ENCODE measurements at regions not wholly inside any gene's neighbourhood (a gene's known extent, or its start where the extent isn't known, plus 50 kb on each side); places are given as distances from the start of the nearest gene placed in this dataset.

DNA sequence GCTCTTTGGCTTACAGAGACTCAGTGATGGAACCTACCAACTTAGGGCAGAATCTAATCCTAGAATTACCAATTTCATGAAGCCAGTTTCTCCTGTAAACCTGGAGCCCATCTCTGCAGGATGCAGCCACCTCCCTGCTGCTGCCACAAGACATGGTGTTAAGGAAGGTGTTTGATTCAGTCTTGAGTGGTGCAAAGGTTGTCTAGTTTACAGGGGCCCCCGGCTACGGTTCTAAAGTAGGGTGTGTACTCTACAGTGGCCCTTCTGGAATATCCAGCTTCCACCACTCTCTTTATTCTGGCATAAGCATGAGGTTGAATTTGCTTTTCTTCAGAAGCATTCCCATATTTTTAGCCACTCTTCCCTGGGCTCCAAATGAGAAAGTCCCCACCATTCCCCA is 154.1 kb upstream of the GRIP1 start:
- intact Hi-C loops (cut with DNase I, micrococcal nuclease): no loop called here
- DNase-seq (no peak), ATAC-seq (peak; percentile 52)

GRCh38 chr12:66836623-66837310 is 157.9 kb upstream of the GRIP1 start:
- intact Hi-C loops (cut with DNase I, micrococcal nuclease): no loop called here
- ATAC-seq (no peak), DNase-seq (no peak)

DNA sequence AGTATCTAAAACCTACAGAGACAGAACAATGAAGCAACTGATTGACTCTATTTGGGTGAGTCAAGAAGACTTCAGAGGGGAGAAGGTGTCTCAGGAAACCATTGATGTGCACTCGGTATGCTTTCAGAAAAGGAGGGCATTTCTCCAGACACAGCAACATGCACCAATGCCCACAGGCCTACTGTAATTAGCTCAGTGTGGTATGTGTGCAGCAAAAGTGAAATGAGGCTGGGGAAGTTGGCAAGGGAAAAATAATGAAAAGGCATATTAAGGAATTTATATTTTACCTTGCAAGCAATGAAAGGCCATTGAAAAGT is 158.4 kb upstream of the GRIP1 start:
- ATAC-seq (no peak), DNase-seq (no peak)
- intact Hi-C loops (cut with DNase I, micrococcal nuclease): no loop called here

GRCh38 chr12:66838366-66838765 is 159.5 kb upstream of the GRIP1 start:
- no peak for DNase-seq
- ATAC-seq: no peak
- intact Hi-C loops (cut with DNase I, micrococcal nuclease): no loop called here

DNA sequence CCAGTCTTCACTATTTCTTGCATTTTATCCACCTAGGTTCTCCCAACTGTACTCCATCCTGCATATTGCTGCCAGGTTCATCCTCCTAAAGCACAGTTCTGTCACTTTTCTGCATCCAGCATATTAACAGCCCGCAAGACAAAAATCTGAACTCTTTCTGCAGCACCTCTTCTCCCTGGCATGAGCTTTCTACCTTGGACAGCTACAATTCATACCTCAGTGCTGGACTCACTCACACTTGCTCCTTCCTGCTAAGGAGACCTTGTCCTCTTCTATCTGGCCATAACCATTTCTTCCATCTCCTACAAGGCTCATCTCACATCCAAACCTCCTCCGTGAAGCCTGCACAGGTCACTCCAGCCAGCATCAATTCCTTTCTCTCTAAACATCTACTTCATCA is 170.1 kb upstream of the GRIP1 start:
- DNase-seq (no peak), ATAC-seq (no peak)
- intact Hi-C loops (cut with DNase I, micrococcal nuclease): no loop called here

DNA sequence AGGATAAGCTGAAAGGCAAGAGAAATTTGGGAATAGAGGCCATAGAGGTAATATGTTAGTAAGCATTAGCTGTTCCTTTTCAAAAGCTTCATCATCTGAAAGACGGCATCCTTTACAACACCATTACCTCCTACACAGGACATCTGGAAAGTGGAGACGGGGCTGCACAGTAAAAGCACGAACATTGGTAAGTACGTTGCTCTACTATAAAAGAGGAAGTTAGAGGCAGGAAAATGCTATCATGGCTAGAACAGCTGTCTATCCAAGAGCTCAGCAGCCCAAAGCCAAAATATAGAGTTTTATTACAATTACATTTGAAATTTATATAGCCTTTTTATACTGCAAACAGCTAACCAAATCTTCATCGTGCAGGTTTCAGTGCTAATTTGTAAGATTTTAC is 172.3 kb upstream of the GRIP1 start:
- intact Hi-C loops (cut with DNase I, micrococcal nuclease): no loop called here
- DNase-seq (no peak), ATAC-seq (no peak)

- no peak for ATAC-seq
- DNase-seq: no peak
- intact Hi-C loops (cut with DNase I, micrococcal nuclease): no loop called here
Observed at GRCh38 chr12:66852091-66852490, 173.2 kb upstream of the GRIP1 start.

- no peak for ATAC-seq
- DNase-seq: no peak
- intact Hi-C loops (cut with DNase I, micrococcal nuclease): no loop called here
Observed at GRCh38 chr12:66852765-66853164, 173.9 kb upstream of the GRIP1 start.

DNA sequence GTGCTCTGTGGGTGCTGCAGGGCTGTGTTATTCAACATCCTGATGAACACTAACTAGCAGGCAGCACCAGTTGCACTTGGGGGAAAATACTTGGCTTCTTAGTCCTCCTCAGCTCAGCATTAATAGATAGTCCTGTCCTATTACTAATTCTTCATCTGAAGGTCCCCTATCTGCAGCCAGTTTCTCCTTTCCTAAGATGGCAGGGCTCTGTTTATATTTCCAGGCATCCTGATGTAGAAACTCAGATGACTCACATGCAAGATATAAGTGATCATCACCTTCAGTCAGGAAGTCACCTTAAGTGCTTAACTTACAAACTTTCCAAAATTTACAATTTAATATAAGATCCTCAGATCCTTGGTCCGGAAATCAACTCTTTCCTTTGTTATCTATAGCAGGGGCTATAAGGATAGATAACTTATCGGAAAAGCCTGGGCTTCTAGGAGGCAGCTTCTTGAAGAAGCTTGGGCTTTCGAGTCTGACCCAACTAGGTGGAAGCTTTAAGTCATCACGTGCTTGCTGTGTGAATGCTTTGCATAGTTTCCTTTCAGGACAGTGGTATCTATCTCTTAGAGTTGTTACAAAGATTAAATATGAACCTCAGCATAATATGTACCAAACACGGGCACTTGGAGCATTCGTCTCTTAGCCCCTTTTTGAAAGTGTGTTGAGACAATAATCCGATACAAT is 181.0 kb upstream of the GRIP1 start:
- no peak for ATAC-seq
- intact Hi-C loops (cut with DNase I, micrococcal nuclease): no loop called here
- DNase-seq: no peak

- ATAC-seq: peak; percentile 49
- peak; percentile 23 to 64 for DNase-seq
- intact Hi-C loops (cut with DNase I, micrococcal nuclease): no loop called here
Observed at GRCh38 chr12:66860752-66861750, 182.2 kb upstream of the GRIP1 start.

DNA sequence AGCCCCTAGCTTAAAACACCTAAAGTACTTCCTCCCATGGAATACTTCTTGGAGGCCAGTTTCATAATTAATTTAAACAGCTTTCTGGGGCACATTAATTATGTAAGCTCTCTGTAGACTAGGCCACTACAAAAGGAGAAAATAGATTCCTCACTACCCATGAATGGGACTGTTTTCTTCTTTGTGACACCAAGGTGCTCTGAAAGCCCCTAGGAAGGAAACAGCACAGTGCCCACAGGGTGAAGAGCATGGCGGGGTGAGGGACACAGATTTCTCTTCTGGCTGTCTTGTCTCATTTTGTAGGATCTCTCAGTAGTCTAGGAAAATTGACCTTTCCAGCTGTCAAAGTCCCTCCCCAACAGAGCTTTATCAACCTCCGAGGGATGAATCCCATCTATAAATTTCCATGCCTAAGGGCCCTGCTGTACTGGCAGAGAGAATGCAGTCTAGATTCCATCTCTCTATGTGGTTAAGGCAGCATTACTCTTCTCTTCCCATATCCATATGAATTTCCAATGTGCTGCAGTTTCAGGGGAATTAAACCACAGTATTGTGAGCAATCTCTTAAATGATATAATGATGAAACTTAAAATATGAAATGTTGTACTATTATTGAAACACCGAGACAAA is 183.6 kb upstream of the GRIP1 start:
- DNase-seq (no peak), ATAC-seq (no peak)
- intact Hi-C loops (cut with DNase I, micrococcal nuclease): no loop called here

- ATAC-seq (no peak), DNase-seq (no peak)
- intact Hi-C loops (cut with DNase I, micrococcal nuclease): no loop called here
Observed at GRCh38 chr12:66863276-66863675, 184.4 kb upstream of the GRIP1 start.

GRCh38 chr12:66877925-66878324 is 199.0 kb upstream of the GRIP1 start:
- ATAC-seq (no peak), DNase-seq (no peak)
- intact Hi-C loops (cut with DNase I, micrococcal nuclease): no loop called here

DNA sequence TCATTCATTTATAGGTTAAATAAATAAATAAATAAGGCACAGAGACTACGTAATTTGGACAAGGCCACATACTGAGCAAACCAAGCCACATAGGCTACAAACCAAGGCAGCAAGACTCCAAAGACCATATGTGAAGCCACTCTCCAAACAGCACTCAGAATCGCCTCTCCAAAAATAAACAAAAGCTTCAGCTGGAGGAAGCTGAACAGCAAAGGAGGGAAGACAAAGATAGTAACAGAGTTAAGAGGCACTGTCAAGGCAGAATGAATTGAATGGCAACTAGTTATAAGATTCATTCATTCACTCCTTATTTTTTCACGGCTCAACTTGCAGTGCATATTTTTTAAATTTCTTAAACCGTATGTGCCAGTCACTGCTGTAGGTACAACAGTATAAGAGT is 200.5 kb upstream of the GRIP1 start:
- DNase-seq (no peak), ATAC-seq (no peak)
- intact Hi-C loops (cut with DNase I, micrococcal nuclease): no loop called here

DNA sequence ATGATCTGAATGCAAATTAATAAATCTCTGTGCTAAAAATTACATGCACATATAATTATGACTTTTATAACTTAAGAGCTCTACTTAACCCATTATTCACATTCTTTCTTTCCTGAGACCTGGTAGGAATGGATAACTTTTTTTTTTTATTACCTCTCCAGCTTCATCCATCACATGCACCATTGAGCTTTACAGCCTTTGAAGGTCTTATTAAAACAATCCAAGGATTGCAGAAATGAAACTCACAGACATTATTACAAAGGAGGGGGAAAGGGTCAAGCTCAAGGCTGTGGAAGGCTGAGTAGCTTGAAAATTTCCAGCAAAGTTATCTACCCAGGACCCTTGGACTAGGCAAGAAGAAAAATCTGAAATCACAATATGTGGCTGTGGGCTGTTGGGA is 202.5 kb upstream of the GRIP1 start:
- intact Hi-C loops (cut with DNase I, micrococcal nuclease): no loop called here
- DNase-seq (no peak), ATAC-seq (no peak)

- intact Hi-C loops (cut with DNase I, micrococcal nuclease): no loop called here
- no peak for ATAC-seq
- no peak for DNase-seq
Observed at GRCh38 chr12:66884091-66884490, 205.2 kb upstream of the GRIP1 start.

GRCh38 chr12:66885115-66885875 is 206.4 kb upstream of the GRIP1 start:
- DNase-seq (no peak), ATAC-seq (no peak)
- intact Hi-C loops (cut with DNase I, micrococcal nuclease): no loop called here

DNA sequence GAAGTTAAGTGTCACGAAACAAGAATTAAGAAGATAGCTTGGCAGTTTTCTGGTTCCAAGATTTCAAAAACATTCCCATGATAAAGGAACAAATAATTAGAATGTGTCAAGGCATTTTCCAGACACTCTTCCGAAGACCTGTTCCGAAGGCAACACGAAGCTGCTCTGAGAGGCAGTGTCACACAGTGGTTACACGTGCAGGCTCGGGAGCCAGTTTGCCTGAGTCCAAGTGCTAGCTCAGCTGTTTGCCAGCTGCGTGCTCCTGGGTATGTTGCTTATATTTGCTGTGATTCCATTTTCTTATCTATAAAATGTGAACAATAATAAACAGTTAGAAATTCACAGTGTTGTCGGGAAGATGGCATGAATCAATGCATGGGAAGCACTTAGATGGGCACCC is 217.9 kb upstream of the GRIP1 start:
- DNase-seq (no peak), ATAC-seq (no peak)
- intact Hi-C loops (cut with DNase I, micrococcal nuclease): no loop called here

All from left colon (tissue), 2 donors.